Cardiac septum (tissue), 1 donor: ENCODE measurements at regions not wholly inside any gene's neighbourhood (a gene's known extent, or its start where the extent isn't known, plus 50 kb on each side); places are given as distances from the start of the nearest gene placed in this dataset.
"Not testable (repeated sequence)": the region's sequence is repeated elsewhere in the genome, so short reads cannot be mapped to it uniquely, and the experiment has no call there.

Experiments used
- DNase-seq: peaks from one replicate; pipeline ENCODE4 v3.0.0-alpha.2; 2020; ENCODE audit warnings: low spot score
- intact Hi-C: fragments of 100-400 bp; cut with DNase I; formaldehyde crosslinking; loops from one replicate; pipeline ENCODE4 v1.14.0; 2022
- donor health status: DM: no; HTN: no; CAD: no.

DNA sequence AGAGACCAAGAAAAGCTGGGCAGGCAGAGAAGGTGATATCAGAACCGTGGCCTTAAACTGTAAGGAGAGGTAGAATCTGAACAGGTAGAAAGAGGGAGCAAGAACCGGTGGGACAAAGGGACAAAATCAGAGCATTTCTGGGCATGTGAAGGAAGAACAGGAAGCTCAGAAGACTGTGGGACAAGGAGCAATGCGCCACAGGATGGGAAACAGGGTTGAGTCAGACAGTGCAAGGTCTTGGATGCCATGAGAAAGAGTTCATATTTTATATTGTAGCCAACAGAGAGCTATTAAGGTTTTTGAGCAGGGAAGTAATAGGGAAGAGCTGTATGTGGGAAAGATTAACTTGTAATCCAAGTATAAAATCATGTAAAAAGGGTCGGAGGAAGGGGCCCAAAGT, 106.4 kb upstream of the UGP2 start:
- DNase-seq, result no peak
- intact Hi-C loops, result no loop called here

DNA sequence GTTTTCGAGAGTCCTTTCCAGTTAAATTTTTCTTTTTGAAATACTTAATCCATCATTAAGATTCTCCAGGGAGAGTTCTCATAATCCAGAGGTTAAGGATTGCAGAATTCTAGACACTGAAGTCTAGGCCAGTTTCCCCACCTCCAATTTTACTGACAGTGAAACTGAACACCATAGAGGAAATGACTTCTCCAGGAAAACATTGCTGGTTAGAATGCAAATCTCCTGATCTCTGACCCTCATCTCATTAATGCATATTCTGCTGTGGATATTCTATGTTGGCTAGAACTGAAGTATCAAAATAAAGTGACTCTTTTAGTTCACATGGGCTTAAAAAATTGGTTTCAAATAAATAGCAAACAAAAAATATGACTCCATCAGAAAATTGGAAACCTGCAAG, 105.8 kb upstream of the UGP2 start:
- DNase-seq, result no peak
- intact Hi-C loops, result no loop called here

DNA sequence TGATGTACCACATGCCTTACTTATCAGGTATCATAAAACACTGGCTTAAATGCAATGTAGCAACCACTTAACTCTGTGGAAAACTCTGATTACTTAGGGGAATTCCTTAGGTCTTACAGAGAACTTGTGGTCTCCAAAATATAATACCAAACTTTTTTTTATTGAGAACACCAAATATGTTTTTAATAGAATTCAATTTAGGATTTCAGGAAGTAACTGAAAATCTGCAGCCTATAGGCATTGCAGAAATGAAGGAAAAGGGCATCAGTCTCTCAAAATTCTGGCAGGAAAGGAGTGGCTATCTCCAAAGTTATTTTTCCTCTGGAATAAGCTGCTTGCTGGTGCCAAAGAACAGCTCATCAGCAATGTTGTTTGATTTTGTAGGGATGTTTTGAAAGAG, 105.3 kb upstream of the UGP2 start:
- intact Hi-C loops, result no loop called here
- DNase-seq, result no peak

DNA sequence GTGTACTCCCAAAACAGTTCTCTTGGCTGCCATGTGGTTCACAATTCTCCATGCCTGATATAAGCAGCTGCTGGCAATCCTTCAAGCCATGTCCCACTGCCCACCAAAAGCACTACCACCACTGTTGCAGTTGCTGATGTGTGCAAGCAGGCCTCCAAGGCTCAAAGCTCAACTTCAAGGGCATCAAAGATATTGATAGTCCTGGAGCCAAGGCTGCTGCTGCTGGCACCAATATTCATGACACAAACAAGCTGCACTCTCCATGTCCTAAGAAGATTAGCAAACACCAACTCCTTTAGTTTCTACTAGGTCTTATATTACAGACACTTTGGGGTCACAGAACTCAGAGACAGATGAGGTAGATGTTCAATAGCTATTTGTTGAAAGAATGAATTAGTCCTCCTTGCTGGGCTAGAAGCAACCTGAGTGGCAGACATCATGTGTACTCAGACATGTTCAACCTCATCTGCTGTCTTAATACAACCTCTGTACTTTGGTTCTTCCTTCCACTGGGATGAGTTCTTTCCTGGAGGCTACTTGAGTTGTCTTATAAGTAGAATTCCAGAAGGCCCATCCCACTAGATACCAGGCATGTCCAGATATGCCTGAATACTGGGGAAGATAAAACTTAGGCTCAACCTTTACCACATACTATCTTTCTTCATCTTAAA, 104.5 kb upstream of the UGP2 start:
- no peak for DNase-seq
- intact Hi-C loops, result no loop called here

DNA sequence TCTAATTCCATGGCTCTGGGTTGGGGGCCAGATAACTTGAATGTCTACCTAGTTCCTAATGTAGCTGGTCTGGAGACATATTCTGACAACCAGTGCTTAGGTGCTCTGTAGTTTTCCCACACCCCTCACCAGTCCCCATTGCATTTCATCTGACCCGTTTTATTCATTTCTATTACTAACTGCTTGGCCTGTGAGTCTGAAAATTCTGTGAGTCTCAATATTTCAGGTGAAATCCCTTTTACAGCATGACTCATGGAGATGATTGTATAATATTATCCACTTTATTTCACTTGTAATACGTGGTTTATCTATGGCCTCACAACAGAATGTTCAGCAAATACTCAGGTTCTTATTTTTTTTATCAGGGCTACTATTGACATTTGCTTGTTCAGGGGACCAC, 103.7 kb upstream of the UGP2 start:
- no peak for DNase-seq
- intact Hi-C loops, result no loop called here

DNA sequence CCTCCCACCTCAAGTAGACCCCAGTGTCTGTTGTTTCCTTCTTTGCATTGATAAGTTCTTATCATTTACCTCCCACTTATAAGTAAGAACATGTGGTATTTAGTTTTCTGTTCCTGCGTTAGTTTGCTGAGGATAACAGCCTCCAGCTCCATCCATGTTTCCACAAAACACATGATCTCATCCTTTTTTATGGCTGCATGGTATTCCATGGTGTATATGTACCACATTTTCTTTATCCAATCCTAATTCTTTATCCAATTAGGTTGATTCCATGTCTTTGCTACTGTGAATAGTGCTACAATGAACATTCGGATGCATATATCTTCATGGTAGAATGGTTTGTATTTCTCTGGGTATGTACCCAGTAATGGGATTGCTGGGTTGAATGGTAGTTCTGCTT, 102.5 kb upstream of the UGP2 start:
- intact Hi-C loops, DNase-seq: not testable (repeated sequence)

DNA sequence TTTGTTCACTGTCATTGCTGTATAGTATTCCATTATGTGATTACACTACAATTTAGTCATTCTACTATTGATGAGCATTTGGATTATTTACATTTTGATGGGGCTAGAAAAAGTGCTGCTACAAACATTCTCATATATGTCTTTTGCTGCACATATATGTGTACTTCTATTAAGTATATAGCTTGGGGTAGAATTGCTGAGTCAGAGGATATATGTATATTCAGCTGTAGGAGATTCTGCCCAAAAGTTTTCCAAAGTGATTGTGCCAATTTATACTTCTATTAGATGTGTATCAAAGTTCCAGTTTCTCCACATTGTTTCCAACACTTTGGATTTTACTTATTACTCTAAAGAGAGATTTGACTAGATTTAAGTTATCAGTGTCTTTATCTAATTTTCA, 101.7 kb upstream of the UGP2 start:
- intact Hi-C loops, result no loop called here
- no peak for DNase-seq

DNA sequence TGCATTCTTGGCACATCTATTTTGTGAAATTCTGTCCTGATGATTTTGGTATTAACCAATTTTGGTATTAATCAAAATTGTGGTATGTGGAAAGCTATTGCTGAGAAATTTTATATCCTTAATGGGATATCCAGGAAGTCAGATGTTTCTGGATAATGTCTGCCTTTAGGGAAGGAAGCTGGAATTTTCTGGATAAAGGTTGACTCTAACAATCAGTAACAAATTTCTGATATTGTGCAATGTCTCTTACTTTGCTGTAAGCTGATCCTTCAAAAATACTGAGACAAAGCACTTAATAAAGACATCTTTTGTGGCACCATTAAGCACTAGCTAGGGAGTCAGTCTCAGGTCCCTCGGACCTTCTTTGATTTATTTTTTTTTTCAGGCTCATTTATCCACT, 100.8 kb upstream of the UGP2 start:
- intact Hi-C loops, result no loop called here
- DNase-seq, result no peak

DNA sequence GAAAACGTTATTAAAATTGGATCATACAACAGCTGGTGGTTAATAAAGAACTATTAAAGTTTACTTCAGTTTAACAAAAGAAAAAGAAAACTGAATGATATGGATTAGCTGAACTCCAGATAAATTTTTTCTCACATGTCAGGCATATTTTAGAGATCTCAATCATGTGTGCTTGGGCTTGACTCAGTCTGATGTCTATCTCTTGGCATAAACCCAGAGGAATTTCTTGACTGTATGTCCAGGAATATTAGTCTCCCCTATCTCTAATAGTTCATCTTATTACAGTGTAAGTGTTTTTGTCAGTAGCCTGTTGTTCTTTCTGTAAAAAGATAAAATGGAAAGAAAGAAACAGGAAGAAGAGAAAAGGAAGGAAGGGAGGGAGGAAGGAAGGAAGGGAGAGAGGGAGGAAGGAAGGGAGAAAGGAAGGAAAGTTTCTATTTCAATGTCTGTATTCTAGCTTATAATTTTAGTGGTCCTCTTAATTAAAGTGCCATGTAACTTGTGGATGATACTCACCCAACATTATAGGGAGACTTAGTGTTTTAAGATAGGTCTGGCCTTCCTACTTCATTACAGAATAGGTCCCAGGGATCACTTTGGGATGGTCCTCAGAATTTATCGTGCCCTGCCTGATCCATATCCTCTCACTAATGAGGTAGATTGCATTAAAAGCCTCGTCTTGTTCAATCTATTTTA, 99.7 kb upstream of the UGP2 start:
- intact Hi-C loops, result no loop called here
- DNase-seq, result no peak

DNA sequence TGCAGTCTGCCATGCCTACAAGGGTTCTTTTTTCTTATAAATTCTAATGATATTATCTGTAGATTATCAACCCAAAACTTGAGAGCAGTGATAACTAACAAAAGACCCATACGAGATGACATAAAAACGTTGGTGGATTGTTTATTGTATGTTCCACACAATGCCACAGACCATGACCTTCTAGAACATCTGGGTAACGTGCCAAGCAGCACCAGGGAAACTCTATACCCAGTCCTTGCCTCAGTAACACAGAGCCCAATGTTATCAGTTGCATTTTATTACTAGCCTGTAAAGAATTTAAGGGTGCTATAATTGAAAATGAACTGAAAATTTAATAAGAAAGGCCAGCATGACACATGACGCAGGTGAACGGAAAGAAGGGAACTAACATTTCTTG, 99.1 kb upstream of the UGP2 start:
- no peak for DNase-seq
- intact Hi-C loops, result no loop called here

DNA sequence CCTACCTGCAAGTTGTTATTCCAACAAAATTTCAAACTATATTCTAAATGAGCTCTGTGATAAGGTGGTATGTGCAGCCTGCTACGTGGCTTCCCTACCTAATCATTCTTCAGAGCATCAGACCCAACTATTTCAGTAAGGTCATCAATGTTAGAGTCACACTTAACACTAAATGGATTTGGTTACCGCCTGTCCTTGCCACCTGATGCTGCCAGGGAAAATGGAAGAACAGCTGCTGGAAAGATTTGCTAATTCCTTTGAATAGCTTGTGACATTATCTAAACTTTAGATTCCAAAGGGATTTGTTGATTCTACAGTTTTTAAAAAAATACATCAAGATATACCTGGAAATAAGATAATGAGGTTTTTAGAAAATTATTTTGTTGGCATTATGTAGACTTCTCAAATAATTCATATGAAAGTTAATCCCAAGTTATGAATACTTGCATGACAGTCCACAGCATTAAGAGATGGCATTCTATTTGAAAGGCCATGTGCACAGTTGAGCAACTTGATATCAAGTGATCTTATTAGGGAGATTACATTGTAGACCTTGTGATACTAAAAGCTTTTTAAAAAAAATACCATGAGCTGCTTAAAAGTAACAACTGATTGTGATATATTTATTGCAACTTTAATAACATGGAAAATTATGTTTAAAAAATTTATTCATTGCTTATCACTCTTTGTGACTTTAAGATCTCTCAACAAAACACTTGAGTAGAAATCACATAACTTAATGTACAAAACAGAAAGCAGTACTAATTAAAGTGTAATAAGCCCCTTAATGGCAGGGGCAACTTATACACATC, 98.3 kb upstream of the UGP2 start:
- DNase-seq, result no peak
- intact Hi-C loops, result no loop called here

DNA sequence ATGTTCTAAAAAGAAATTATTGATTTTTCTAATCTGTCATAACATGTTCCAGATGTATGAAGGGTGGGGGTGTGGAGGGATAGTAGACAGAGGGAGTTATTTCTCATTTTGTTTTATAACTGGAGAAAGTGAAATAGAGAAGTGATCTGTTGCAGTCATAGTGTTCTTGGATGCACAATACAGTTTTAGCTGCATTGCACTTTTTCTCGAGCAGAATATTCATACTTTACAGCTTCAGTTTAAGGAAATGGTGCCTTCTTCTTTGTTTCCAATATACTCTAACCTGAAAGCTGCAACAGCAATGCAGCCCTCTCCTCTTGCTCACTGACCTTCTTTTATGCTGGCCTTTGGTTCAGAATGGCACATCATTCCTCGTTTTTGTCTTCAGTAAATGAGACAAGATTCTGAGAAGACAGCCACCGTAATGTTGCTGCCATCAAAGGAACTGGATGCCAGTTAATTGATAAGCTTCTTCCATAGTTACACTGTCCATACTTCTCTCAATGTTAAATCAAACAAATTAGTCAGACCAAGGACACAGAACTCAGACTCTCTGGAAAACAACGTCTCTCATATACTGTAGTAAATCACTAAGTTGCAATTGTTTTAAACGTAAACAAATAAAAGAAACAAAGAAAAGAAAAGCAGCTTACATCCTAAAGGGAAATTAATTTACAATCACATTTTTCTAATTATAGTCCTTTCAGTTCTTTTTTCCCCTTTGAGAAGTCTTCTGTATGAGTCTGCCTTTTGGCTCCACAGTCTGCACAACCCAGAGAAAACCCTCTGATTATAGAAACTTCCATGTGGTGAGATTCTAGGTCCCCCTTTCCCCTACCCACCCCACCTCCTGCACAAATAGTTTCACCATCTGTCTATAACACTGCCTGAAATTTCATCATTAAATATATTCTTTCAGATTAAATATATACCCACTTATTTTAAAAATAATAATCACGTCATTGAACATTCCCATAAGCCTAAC, 97.4 kb upstream of the UGP2 start:
- intact Hi-C loops, result no loop called here
- DNase-seq, result no peak

DNA sequence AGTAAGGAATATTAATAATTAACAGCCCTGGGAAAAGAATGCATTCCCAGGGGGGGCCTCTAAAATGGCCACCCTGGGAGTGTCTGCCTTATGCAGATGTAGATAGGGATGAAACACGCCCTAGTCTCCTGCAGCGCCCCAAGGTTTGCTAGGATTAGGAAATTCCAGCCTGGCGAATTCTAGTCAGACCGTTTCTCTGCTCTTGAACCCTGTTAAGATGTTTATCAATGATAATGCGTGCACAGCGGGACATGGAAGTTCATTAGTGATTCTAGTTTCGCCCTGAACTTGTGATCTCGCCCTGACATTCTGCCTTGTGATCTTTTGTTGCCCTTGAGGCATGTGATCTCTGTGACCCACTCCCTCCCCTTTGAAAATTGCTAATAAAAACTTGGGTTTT, 95.1 kb upstream of the UGP2 start:
- DNase-seq, intact Hi-C loops: not testable (repeated sequence)

DNA sequence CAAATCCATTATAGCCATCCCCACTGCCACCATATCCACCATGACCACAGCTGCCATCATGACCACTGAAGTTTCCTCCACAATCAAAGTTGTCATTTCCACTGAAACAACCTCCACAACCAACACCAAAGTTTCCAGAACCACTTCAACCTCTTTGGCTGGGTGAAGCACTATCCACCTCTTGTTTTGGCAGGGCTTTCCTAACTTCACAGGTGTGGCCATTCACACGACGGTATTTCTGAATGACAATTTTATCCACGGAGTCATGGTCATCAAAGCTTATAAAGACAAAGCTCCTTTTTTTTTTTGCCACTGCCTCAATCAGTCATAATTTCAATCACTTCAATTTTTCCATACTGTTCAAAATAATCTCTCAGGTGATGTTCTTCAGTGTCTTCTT, 89.8 kb upstream of the UGP2 start:
- DNase-seq, result no peak
- intact Hi-C loops, result no loop called here

DNA sequence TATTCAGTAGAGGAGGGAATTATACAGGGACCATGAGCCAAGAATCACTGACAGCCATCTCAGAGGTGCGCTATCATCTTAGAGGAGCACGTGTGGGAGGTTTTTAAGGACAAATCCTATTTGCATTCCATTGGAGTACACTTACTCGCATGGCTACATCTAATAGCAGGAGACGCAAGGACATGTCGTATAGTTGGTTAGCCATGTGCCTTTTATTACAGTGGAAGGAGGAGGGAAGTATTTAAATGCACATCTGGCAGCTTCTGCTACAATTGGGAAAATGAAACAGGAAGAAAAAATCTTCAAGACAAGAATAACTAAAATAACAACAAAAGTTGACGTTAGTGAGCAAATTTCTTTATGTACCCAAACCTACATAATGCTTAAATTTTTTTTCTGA, 86.5 kb upstream of the UGP2 start:
- intact Hi-C loops, result no loop called here
- DNase-seq, result no peak

DNA sequence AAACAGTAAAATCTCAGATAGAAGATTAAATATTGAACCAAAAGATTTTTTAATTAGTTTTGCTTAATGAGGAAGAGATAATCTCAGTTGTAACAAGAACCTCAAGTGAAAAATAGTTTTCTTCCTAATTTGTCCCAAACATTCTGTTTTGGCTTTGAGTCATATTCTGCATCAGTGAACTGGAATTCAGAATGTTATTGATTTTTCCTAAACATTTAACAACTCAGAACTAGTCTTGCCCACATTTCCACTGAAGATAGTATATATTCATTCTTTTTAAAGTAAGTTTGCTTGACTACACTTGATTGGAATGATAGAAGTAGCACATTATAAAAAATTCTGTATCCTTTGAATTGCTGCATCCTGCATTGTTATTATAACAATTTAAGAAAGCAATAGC, 85.7 kb upstream of the UGP2 start:
- intact Hi-C loops, result no loop called here
- DNase-seq, result no peak

DNA sequence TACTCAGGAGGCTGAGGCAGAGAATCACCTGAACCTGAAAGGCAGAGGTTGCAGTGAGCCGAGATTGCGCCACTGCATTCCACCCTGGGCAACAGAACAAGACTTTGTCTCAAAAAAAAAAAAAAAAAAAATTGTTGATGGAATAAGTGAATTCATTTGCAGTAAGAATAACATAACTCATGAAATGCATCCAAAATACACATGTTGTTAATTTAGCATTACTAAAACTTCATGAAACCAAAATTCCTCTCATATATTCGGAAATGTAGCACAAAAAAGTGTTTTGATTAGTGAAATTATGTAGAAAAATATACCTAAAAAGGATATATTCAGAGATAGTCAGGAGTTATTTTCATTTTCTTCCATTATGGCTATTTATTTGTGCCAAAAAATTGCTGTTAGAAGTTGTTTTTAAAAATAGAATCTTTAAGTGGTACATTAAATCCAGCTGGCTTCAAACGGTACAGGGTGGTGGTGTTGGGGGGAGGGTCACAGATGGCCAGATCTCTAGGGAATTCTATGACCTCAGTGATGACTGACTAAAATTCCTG, 78.2 kb upstream of the UGP2 start:
- intact Hi-C loops, result no loop called here
- DNase-seq, result no peak

DNA sequence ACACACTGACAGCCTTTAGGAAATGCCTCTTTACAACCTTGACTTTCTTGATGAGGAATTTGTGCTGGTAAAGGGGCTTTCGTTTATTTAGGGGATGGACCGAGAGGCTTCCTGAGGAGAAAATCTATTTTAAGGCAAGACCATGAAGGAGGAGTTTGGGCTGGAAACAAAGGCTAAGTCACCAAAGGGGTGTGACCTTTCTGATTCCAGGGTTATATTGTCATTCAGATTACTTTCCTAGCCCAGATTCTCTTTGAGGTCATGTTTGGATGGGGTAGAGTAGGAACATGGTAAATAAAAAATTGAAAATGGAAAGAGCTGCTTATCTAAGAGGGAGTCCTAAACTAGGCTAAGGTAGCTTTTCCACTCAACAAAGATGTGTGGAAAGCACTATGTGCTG, 77.1 kb upstream of the UGP2 start:
- no peak for DNase-seq
- intact Hi-C loops, result no loop called here

DNA sequence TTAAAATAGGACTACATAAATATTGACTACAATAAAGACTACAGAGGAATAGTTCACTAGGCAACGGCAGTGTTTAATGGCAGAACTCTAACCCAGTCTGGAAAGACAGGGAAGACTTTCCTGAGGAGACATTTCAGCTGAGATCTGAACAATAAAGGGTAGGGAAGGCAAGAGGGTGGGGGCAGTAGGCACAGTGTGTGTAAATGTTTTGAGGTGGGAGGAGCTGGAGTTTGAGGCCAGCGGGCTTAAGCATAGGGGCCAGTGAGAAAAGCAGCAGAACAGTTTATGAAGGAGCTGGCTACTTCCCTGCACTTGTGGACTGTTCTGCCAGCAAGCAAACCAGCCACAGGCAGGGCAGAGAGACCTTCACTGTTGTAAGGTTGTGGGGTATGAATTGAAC, 76.6 kb upstream of the UGP2 start:
- intact Hi-C loops, result no loop called here
- no peak for DNase-seq

DNA sequence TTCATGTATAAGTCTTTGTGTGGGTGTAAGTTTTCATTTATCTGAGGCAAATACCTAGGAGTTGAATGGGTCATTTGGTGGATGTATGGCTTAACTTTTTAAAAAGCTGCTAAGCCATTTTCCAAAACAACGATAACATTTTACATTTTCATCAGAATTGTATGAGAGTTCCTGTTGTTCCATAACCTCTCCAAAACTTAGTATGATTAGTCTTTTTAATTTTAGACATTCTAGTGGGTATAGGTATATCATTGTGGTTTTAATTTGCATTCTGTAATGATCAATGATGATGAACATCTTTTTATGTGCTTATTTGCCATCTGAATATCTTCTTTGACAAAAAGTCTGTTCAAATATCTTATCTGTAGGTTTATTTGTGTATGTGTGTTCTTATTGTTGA, 74.4 kb upstream of the UGP2 start:
- DNase-seq, result no peak
- intact Hi-C loops, result no loop called here
